Posterior vena cava (tissue), 2 donors: ENCODE measurements at regions not wholly inside any gene's neighbourhood (a gene's known extent, or its start where the extent isn't known, plus 50 kb on each side); places are given as distances from the start of the nearest gene placed in this dataset.

Experiments
- DNase-seq: peaks from one replicate; pipeline ENCODE4 v3.0.0-alpha.2; 2020; ENCODE audit warnings: low spot score
- intact Hi-C, 2 donors: fragments of 100-400 bp; cut with DNase I; formaldehyde crosslinking; loops; one replicate each; pipeline versions ENCODE4 v1.14.1 to v1.14.2; 2022 to 2023
- donor health status: DM: yes; HTN: yes; CAD: no.
- donor health status: DM: yes; HTN: yes; CAD: no.

GRCh38 chr2:3958465-3958864 is 255.1 kb downstream of the DCDC2C start:
- DNase-seq, result no peak
- intact Hi-C loops, result no loop called here

GRCh38 chr2:3958969-3959368 is 255.6 kb downstream of the DCDC2C start:
- intact Hi-C loops, result no loop called here

GRCh38 chr2:3959372-3959771 is 256.0 kb downstream of the DCDC2C start:
- no peak for DNase-seq
- intact Hi-C loops, result no loop called here

More at GRCh38 chr2:3958969-3959368, 255.6 kb downstream of the DCDC2C start:
- DNase-seq, result no peak

- intact Hi-C loops, result no loop called here
- no peak for DNase-seq
These were observed 256.7 kb downstream of the DCDC2C start for GRCh38 chr2:3960106-3960505.

GRCh38 chr2:3962719-3963118 is 259.3 kb downstream of the DCDC2C start:
- intact Hi-C loops, result no loop called here
- no peak for DNase-seq

- intact Hi-C loops, result no loop called here
- no peak for DNase-seq
These were observed 261.8 kb downstream of the DCDC2C start for GRCh38 chr2:3965211-3965610.

GRCh38 chr2:3965953-3966352 is 262.6 kb downstream of the DCDC2C start:
- intact Hi-C loops, result no loop called here
- no peak for DNase-seq

GRCh38 chr2:3966470-3966869 is 263.1 kb downstream of the DCDC2C start:
- no peak for DNase-seq
- intact Hi-C loops, result no loop called here

- DNase-seq, result no peak
- intact Hi-C loops, result no loop called here
These were observed 265.4 kb downstream of the DCDC2C start for GRCh38 chr2:3968736-3969135.

GRCh38 chr2:3970791-3971651 is 267.6 kb downstream of the DCDC2C start:
- intact Hi-C loops, result no loop called here
- no peak for DNase-seq

GRCh38 chr2:3971652-3972192 is 268.3 kb downstream of the DCDC2C start:
- intact Hi-C loops, result no loop called here
- DNase-seq, result no peak

- DNase-seq, result no peak
- intact Hi-C loops, result no loop called here
These were observed 269.0 kb downstream of the DCDC2C start for GRCh38 chr2:3972377-3972776.

- DNase-seq, result no peak
- intact Hi-C loops, result no loop called here
These were observed 271.4 kb downstream of the DCDC2C start for GRCh38 chr2:3974765-3975164.

GRCh38 chr2:3981446-3981987 is 278.1 kb downstream of the DCDC2C start:
- DNase-seq, result no peak
- intact Hi-C loops, result no loop called here

GRCh38 chr2:3982160-3982559 is 278.8 kb downstream of the DCDC2C start:
- intact Hi-C loops, result no loop called here
- DNase-seq, result no peak

- intact Hi-C loops, result no loop called here
- DNase-seq, result no peak
These were observed 282.7 kb downstream of the DCDC2C start for GRCh38 chr2:3986063-3986462.

- DNase-seq, result no peak
- intact Hi-C loops, result no loop called here
These were observed 283.3 kb downstream of the DCDC2C start for GRCh38 chr2:3986530-3987258.

GRCh38 chr2:4002841-4003403 is 299.5 kb downstream of the DCDC2C start:
- intact Hi-C loops, result no loop called here
- no peak for DNase-seq

GRCh38 chr2:4012197-4012596 is 308.8 kb downstream of the DCDC2C start:
- DNase-seq, result no peak
- intact Hi-C loops, result no loop called here

GRCh38 chr2:4018535-4018934 is 315.2 kb downstream of the DCDC2C start:
- DNase-seq, result no peak
- intact Hi-C loops, result no loop called here
